COLO668 (cell line): ENCODE measurements at regions not wholly inside any gene's neighbourhood (a gene's known extent, or its start where the extent isn't known, plus 50 kb on each side); places are given as distances from the start of the nearest gene placed in this dataset.

Source experiments
- DNase-seq: peaks from one replicate; lab custom pipeline; 2025; ENCODE audit not compliant: unreplicated experiment; lab: John Stamatoyannopoulos, UW

- peak; percentile 80 for DNase-seq
Observed at GRCh38 chr11:19344661-19345518, 104.1 kb upstream of the E2F8 start.

- no peak for DNase-seq
Observed at GRCh38 chr11:19342036-19342435, 101.3 kb upstream of the E2F8 start.

GRCh38 chr11:19338375-19338774, 97.6 kb upstream of the E2F8 start:
- DNase-seq, result no peak

GRCh38 chr11:19337779-19338178, 97.0 kb upstream of the E2F8 start:
- no peak for DNase-seq

GRCh38 chr11:19336331-19336730, 95.6 kb upstream of the E2F8 start:
- no peak for DNase-seq

- no peak for DNase-seq
Observed at GRCh38 chr11:19332476-19332875, 91.7 kb upstream of the E2F8 start.

- no peak for DNase-seq
Observed at GRCh38 chr11:19330416-19330815, 89.7 kb upstream of the E2F8 start.

- no peak for DNase-seq
Observed at GRCh38 chr11:19329970-19330369, 89.2 kb upstream of the E2F8 start.

- no peak for DNase-seq
Observed at GRCh38 chr11:19328586-19329311, 88.0 kb upstream of the E2F8 start.

- DNase-seq, result no peak
Observed at GRCh38 chr11:19327280-19327679, 86.5 kb upstream of the E2F8 start.

- DNase-seq, result no peak
Observed at GRCh38 chr11:19326499-19326898, 85.8 kb upstream of the E2F8 start.

GRCh38 chr11:19323502-19323901, 82.8 kb upstream of the E2F8 start:
- DNase-seq, result no peak

- no peak for DNase-seq
Observed at GRCh38 chr11:19321351-19321750, 80.6 kb upstream of the E2F8 start.

GRCh38 chr11:19320827-19321226, 80.1 kb upstream of the E2F8 start:
- no peak for DNase-seq

- DNase-seq, result no peak
Observed at GRCh38 chr11:19316434-19316833, 75.7 kb upstream of the E2F8 start.

GRCh38 chr11:19315511-19315910, 74.8 kb upstream of the E2F8 start:
- DNase-seq, result no peak

GRCh38 chr11:19313140-19313539, 72.4 kb upstream of the E2F8 start:
- no peak for DNase-seq

- peak; percentile 60 for DNase-seq
Observed at GRCh38 chr11:19311308-19312030, 70.7 kb upstream of the E2F8 start.

GRCh38 chr11:19307498-19307897, 66.8 kb upstream of the E2F8 start:
- DNase-seq, result no peak

GRCh38 chr11:19306179-19306944, 65.6 kb upstream of the E2F8 start:
- DNase-seq, result no peak

GRCh38 chr11:19301361-19301760, 60.6 kb upstream of the E2F8 start:
- no peak for DNase-seq
